SU-DHL-6 (cell line): ENCODE measurements at regions not wholly inside any gene's neighbourhood (a gene's known extent, or its start where the extent isn't known, plus 50 kb on each side); places are given as distances from the start of the nearest gene placed in this dataset.

Source experiments
- H2AFZ ChIP-seq: fragments of 200-600 bp; sonication (generic); 2 replicates; pipeline ENCODE4 v1.6.1; 2014; ENCODE audit warnings: low read depth, mild to moderate bottlenecking, moderate library complexity, mixed read lengths, antibody characterized with exemption, low read length; ENCODE audit not compliant: severe bottlenecking
- H3F3A ChIP-seq: fragments of 200-600 bp; shearing (Covaris generic); 2 replicates; pipeline ENCODE4 v1.6.0; 2016; ENCODE audit warnings: antibody characterized with exemption, mild to moderate bottlenecking; ENCODE audit not compliant: insufficient read depth
- H3K27ac ChIP-seq: fragments of 200-600 bp; sonication (generic); 2 replicates; pipeline ENCODE4 v1.5.1; 2016; ENCODE audit warnings: low read depth, mild to moderate bottlenecking, low read length, moderate library complexity, mixed read lengths
- H3K27me3 ChIP-seq: fragments of 200-600 bp; sonication (generic), shearing (Covaris generic); 2 replicates; pipeline ENCODE4 v1.6.0; 2014; ENCODE audit warnings: mild to moderate bottlenecking, low read length
- H3K36me3 ChIP-seq: fragments of 200-600 bp; sonication (generic); 2 replicates; pipeline ENCODE4 v1.6.1; 2014; ENCODE audit warnings: mild to moderate bottlenecking, low read length, mixed read lengths
- H3K4me2 ChIP-seq: fragments of 300-600, 200-600 bp; shearing (Covaris generic), sonication (generic); 2 replicates; pipeline ENCODE4 v1.6.0; 2014; ENCODE audit warnings: low read length, low read depth, mild to moderate bottlenecking; ENCODE audit not compliant: poor library complexity, severe bottlenecking
- H3K4me3 ChIP-seq: fragments of 200-600 bp; sonication (generic); 2 replicates; pipeline ENCODE4 v1.5.1; 2014; ENCODE audit warnings: antibody characterized with exemption, low read length, mild to moderate bottlenecking, mixed read lengths; ENCODE audit not compliant: insufficient read depth, poor library complexity, severe bottlenecking
- H3K79me2 ChIP-seq: fragments of 200-600 bp; sonication (generic); 2 replicates; pipeline ENCODE4 v1.6.1; 2014; ENCODE audit warnings: mild to moderate bottlenecking, low read length, moderate library complexity; ENCODE audit not compliant: insufficient read depth
- H3K9ac ChIP-seq: fragments of 200-600 bp; sonication (generic); 2 replicates; pipeline ENCODE4 v1.7.0; 2014; ENCODE audit warnings: mild to moderate bottlenecking, low read length
- H3K9me2 ChIP-seq: fragments of 200-600 bp; sonication (generic); replicated peaks from 2 replicates; pipeline ENCODE4 v1.6.1; 2014; ENCODE audit warnings: low read length; ENCODE audit not compliant: insufficient read depth
- H3K9me3 ChIP-seq: fragments of 200-600 bp; sonication (generic); 2 replicates; pipeline ENCODE4 v1.6.1; 2014; ENCODE audit warnings: low read length, mixed read lengths; ENCODE audit not compliant: insufficient read depth
- H4K20me1 ChIP-seq: fragments of 200-600 bp; sonication (generic); 2 replicates; pipeline ENCODE4 v1.6.1; 2014; ENCODE audit warnings: low read depth, mild to moderate bottlenecking, antibody characterized with exemption, low read length, moderate library complexity, mixed read lengths
- EZH2phosphoT487 ChIP-seq: fragments of 200-600 bp; sonication (generic), shearing (Covaris generic); conservative IDR thresholded peaks from 2 replicates; pipeline ENCODE4 v1.6.1; 2018; ENCODE audit warnings: mild to moderate bottlenecking, antibody characterized with exemption, low read length, moderate library complexity, mixed read lengths
- TF ChIP-seq, protein P1 (sequence below): fragments of 200-600 bp; sonication (generic); IDR thresholded peaks from one replicate; pipeline ENCODE4 v1.5.1; 2017; ENCODE audit warnings: antibody characterized with exemption, mild to moderate bottlenecking, low read length, moderate library complexity; ENCODE audit not compliant: insufficient read depth, poor library complexity, severe bottlenecking

DNA sequence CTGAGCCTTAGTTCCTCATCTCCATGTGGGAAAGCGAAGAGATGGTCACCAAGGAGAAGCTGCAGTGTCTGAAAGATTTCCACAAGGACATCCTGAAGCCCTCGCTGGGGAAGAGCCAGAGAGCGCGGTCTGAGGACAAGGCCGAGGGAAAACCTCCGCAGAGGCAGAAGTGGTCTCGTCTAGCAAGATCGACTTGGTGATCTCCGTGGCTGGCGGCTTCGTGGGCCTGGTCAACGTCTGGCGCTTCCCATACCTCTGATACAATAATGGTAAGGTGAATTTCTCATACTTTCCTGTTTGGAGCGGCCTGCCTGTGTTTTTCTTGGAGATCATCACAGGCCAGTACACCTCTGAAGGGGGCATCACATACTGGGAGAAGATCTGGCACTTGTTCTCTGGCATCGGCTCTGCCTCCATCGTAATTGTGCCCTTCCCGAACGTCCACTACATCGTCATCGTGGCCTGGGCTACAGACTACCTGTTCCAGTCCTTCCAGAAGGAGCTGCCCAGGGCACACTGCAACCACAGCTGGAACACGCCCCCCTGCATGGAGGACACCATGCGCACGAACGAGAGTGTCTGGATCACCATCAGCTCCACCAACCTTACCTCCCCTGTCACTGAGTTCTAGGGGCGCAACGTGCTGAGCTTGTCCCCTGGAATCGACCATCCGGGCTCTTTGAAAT lies 841.1 kb upstream of the TMPRSS15 start:
- no peak overlapping the region for H3K4me2 ChIP-seq
- no peak overlapping the region for H3K9ac ChIP-seq
- no peaks in the 10 kb centered on the region for H3F3A ChIP-seq
- TF ChIP-seq, protein P1, sequence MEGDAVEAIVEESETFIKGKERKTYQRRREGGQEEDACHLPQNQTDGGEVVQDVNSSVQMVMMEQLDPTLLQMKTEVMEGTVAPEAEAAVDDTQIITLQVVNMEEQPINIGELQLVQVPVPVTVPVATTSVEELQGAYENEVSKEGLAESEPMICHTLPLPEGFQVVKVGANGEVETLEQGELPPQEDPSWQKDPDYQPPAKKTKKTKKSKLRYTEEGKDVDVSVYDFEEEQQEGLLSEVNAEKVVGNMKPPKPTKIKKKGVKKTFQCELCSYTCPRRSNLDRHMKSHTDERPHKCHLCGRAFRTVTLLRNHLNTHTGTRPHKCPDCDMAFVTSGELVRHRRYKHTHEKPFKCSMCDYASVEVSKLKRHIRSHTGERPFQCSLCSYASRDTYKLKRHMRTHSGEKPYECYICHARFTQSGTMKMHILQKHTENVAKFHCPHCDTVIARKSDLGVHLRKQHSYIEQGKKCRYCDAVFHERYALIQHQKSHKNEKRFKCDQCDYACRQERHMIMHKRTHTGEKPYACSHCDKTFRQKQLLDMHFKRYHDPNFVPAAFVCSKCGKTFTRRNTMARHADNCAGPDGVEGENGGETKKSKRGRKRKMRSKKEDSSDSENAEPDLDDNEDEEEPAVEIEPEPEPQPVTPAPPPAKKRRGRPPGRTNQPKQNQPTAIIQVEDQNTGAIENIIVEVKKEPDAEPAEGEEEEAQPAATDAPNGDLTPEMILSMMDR = no peak
- no peak for TF ChIP-seq EZH2phosphoT487
- no peaks in the 10 kb centered on the region for H3K9me2 ChIP-seq
- no peak overlapping the region for H2AFZ ChIP-seq
- H3K4me3 ChIP-seq = no peak overlapping the region
- peaks cover 8% of the 10 kb centered on the region; the same call in 1 of the 2 replicates for H3K36me3 ChIP-seq
- H4K20me1 ChIP-seq = no peaks in the 10 kb centered on the region
- H3K9me3 ChIP-seq = peaks cover 9% of the 10 kb centered on the region; the same call in 1 of the 2 replicates
- no peak overlapping the region for H3K27ac ChIP-seq
- H3K79me2 ChIP-seq = no peaks in the 10 kb centered on the region
- no peaks in the 10 kb centered on the region for H3K27me3 ChIP-seq

DNA sequence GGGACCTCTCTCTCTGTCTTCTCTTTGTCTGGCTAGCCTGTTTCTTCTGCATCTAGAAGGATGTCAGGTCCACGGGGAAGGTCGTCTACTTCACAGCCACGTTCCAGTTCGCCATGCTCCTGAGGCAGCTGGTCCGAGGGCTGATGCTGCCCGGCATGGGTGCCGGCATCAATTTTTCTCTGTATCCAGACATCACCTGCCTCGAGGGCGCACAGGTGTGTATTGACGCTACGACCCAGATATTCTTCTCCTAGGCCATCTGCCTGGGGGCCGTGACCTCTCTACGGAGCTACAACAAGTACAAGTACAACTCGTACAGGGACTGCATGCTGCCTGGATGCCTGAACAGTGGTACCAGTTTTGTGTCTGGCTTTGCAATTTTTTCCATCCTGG lies 841.6 kb upstream of the TMPRSS15 start:
- Histone ChIP-seq H3K9ac (no peak overlapping the region), H3K9me2 (no peaks in the 10 kb centered on the region), H3K9me3 (peaks cover 9% of the 10 kb centered on the region; the same call in 1 of the 2 replicates), H3F3A (no peaks in the 10 kb centered on the region), H3K27ac (no peak overlapping the region), H2AFZ (no peak overlapping the region), H3K36me3 (peaks cover 8% of the 10 kb centered on the region; the same call in 1 of the 2 replicates), H3K79me2 (no peaks in the 10 kb centered on the region), H3K27me3 (no peaks in the 10 kb centered on the region), H3K4me2 (no peak overlapping the region), H3K4me3 (no peak overlapping the region), H4K20me1 (no peaks in the 10 kb centered on the region)
- TF ChIP-seq, protein P1 = no peak
- no peak for TF ChIP-seq EZH2phosphoT487

DNA sequence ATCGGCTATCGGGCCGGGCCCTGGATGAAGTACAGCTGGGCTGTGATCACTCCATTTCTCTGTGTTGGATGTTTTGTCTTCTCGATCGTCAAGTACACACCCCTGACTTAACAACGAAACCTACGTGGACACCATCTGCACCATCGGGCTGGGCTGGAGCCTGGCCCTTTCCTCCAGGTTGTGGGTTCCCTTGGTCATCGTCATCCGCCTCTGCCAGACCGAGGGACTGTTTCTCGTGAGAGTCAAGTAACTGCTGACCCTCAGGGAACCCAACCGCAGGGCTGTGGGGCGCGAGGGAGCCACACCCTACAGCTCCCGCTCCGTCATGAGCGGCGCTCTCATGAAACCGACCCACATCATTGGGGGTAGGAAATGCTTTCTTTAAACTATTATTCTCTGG lies 842.4 kb upstream of the TMPRSS15 start:
- peaks cover 9% of the 10 kb centered on the region; the same call in 1 of the 2 replicates for H3K9me3 ChIP-seq
- no peak overlapping the region for H2AFZ ChIP-seq
- no peak overlapping the region for H3K4me2 ChIP-seq
- no peaks in the 10 kb centered on the region for H3K9me2 ChIP-seq
- no peak overlapping the region for H3K9ac ChIP-seq
- no peaks in the 10 kb centered on the region for H3K79me2 ChIP-seq
- no peak overlapping the region for H3K27ac ChIP-seq
- H3F3A ChIP-seq = no peaks in the 10 kb centered on the region
- peaks cover 3% of the 10 kb centered on the region; the same call in 1 of the 2 replicates for H3K36me3 ChIP-seq
- no peaks in the 10 kb centered on the region for H3K27me3 ChIP-seq
- H3K4me3 ChIP-seq = no peak overlapping the region
- no peak for TF ChIP-seq EZH2phosphoT487
- TF ChIP-seq, protein P1 = no peak
- H4K20me1 ChIP-seq = no peaks in the 10 kb centered on the region
